PFSK-1 (cell line): ENCODE measurements at regions not wholly inside any gene's neighbourhood (a gene's known extent, or its start where the extent isn't known, plus 50 kb on each side); places are given as distances from the start of the nearest gene placed in this dataset.

Experiments used
- FOXP2 ChIP-seq: optimal IDR thresholded peaks from 2 replicates; pipeline ENCODE3; 2011; ENCODE audit warnings: borderline replicate concordance, control low read depth, inconsistent platforms; ENCODE audit not compliant: insufficient read depth; ENCODE audit errors: extremely low read length, extremely low read depth
- POLR2AphosphoS5 ChIP-seq: IDR thresholded peaks from 2 replicates; pipeline ENCODE4 v1.6.1; 2012; ENCODE audit warnings: low read depth, mild to moderate bottlenecking, control low read depth, low read length, moderate library complexity
- REST ChIP-seq, 2 experiments: IDR thresholded peaks; 2 replicates each; pipeline versions ENCODE4 v1.6.1 to v1.8.0; 2011 to 2012; ENCODE audit warnings: low read depth in 2 of 2, low read length in 2 of 2, control low read depth in 1 of 2, inconsistent platforms in 1 of 2, mild to moderate bottlenecking in 1 of 2, moderate library complexity in 1 of 2; ENCODE audit not compliant: insufficient read depth in 1 of 2
- SIN3A ChIP-seq: IDR thresholded peaks from 2 replicates; pipeline ENCODE4 v1.6.1; 2012; ENCODE audit warnings: mild to moderate bottlenecking, low read length, moderate library complexity, borderline replicate concordance; ENCODE audit not compliant: insufficient read depth
- TAF1 ChIP-seq: IDR thresholded peaks from 2 replicates; pipeline ENCODE4 v1.6.1; 2012; ENCODE audit warnings: low read length, control low read depth, borderline replicate concordance; ENCODE audit not compliant: insufficient read depth

GRCh38 chr20:48283470-48284110 is 498.3 kb upstream of the SULF2 start:
- TF ChIP-seq SIN3A (no peak), FOXP2 (no peak), POLR2AphosphoS5 (no peak), TAF1 (no peak), REST (IDR thresholded peaks at IDR 0.05; ENCODE audit: insufficient read depth in 1 of 2, low read depth in 2 of 2, low read length in 2 of 2) (no peak)

GRCh38 chr20:48282591-48283228 is 497.4 kb upstream of the SULF2 start:
- TF ChIP-seq SIN3A (no peak), FOXP2 (no peak), POLR2AphosphoS5 (no peak), TAF1 (no peak), REST (IDR thresholded peaks at IDR 0.05; ENCODE audit: insufficient read depth in 1 of 2, low read depth in 2 of 2, low read length in 2 of 2) (no peak)

- TF ChIP-seq POLR2AphosphoS5 (no peak), TAF1 (no peak), FOXP2 (no peak), SIN3A (no peak), REST (IDR thresholded peaks at IDR 0.05; ENCODE audit: insufficient read depth in 1 of 2, low read depth in 2 of 2, low read length in 2 of 2) (no peak)
Measured at GRCh38 chr20:48281501-48281900, 496.2 kb upstream of the SULF2 start.

GRCh38 chr20:48278961-48279481 is 493.7 kb upstream of the SULF2 start:
- TF ChIP-seq REST (IDR thresholded peaks at IDR 0.05; ENCODE audit: insufficient read depth in 1 of 2, low read depth in 2 of 2, low read length in 2 of 2) (no peak), POLR2AphosphoS5 (no peak)
